ENCODE measurements at regions not wholly inside any gene's neighbourhood (a gene's known extent, or its start where the extent isn't known, plus 50 kb on each side); places are given as distances from the start of the nearest gene placed in this dataset.

DNA sequence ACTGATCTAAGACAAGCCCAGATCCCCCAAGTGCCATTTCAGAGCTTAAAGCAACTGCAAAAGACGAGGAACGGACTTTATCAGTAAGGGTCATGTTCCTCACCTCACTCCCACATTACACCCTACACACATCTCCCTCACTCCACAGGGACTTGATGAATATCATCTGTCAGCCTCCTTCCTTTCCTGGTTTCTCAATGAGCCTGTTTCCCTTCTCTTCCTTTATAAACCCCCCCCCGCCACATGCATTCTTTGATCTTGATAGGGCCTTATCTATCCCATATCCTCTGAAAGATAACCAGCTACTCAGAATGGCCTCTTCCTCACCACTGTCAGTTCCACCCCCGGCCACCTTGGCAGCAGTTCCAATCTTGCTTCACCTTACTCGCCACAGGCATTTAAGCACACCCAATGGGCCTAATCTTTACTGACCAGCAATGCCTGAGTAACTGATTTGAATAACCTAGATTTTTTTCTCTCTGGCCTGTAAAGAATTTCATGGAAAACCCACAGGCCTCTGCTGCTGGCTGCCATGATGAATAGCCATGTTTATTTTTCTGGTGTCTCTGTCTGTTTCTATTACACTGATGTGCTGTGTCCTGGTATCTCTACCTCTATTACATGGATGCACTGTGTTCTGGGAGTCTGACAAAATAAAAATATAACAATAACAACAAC lies 138.7 kb downstream of the PHLDA1 start:
- TF ChIP-seq, protein P1, sequence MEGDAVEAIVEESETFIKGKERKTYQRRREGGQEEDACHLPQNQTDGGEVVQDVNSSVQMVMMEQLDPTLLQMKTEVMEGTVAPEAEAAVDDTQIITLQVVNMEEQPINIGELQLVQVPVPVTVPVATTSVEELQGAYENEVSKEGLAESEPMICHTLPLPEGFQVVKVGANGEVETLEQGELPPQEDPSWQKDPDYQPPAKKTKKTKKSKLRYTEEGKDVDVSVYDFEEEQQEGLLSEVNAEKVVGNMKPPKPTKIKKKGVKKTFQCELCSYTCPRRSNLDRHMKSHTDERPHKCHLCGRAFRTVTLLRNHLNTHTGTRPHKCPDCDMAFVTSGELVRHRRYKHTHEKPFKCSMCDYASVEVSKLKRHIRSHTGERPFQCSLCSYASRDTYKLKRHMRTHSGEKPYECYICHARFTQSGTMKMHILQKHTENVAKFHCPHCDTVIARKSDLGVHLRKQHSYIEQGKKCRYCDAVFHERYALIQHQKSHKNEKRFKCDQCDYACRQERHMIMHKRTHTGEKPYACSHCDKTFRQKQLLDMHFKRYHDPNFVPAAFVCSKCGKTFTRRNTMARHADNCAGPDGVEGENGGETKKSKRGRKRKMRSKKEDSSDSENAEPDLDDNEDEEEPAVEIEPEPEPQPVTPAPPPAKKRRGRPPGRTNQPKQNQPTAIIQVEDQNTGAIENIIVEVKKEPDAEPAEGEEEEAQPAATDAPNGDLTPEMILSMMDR (IDR thresholded peaks at IDR 0.05; ENCODE audit: low read depth, low read length, missing input control) = no peak
- TF ChIP-seq, protein P2, sequence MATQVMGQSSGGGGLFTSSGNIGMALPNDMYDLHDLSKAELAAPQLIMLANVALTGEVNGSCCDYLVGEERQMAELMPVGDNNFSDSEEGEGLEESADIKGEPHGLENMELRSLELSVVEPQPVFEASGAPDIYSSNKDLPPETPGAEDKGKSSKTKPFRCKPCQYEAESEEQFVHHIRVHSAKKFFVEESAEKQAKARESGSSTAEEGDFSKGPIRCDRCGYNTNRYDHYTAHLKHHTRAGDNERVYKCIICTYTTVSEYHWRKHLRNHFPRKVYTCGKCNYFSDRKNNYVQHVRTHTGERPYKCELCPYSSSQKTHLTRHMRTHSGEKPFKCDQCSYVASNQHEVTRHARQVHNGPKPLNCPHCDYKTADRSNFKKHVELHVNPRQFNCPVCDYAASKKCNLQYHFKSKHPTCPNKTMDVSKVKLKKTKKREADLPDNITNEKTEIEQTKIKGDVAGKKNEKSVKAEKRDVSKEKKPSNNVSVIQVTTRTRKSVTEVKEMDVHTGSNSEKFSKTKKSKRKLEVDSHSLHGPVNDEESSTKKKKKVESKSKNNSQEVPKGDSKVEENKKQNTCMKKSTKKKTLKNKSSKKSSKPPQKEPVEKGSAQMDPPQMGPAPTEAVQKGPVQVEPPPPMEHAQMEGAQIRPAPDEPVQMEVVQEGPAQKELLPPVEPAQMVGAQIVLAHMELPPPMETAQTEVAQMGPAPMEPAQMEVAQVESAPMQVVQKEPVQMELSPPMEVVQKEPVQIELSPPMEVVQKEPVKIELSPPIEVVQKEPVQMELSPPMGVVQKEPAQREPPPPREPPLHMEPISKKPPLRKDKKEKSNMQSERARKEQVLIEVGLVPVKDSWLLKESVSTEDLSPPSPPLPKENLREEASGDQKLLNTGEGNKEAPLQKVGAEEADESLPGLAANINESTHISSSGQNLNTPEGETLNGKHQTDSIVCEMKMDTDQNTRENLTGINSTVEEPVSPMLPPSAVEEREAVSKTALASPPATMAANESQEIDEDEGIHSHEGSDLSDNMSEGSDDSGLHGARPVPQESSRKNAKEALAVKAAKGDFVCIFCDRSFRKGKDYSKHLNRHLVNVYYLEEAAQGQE (IDR thresholded peaks at IDR 0.05) = no peak
- TF ChIP-seq TAF1 (conservative IDR thresholded peaks at IDR 0.05) = no peak
- no peak for TF ChIP-seq RXRA (IDR thresholded peaks at IDR 0.05)
- no peak for TF ChIP-seq YY1 (IDR thresholded peaks at IDR 0.05)
- TF ChIP-seq, protein P3, sequence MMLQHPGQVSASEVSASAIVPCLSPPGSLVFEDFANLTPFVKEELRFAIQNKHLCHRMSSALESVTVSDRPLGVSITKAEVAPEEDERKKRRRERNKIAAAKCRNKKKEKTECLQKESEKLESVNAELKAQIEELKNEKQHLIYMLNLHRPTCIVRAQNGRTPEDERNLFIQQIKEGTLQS (IDR thresholded peaks at IDR 0.05) = no peak
- TF ChIP-seq, protein P4, sequence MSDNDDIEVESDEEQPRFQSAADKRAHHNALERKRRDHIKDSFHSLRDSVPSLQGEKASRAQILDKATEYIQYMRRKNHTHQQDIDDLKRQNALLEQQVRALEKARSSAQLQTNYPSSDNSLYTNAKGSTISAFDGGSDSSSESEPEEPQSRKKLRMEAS (IDR thresholded peaks at IDR 0.05) = no peak
- no peak for TF ChIP-seq NR2F2 (IDR thresholded peaks at IDR 0.05)
- no peak for TF ChIP-seq GABPA (IDR thresholded peaks at IDR 0.05 in 1 of 2, conservative IDR thresholded peaks at IDR 0.05 in 1 of 2)
- TF ChIP-seq HNF4G (IDR thresholded peaks at IDR 0.05) = no peak
- TF ChIP-seq EGR1 (IDR thresholded peaks at IDR 0.05; ENCODE audit: low read depth in 2 of 2) = no peak
- no peak for TF ChIP-seq FOXA1 (IDR thresholded peaks at IDR 0.05)
- no peak for TF ChIP-seq RAD21 (IDR thresholded peaks at IDR 0.05)
- TF ChIP-seq, protein P5, sequence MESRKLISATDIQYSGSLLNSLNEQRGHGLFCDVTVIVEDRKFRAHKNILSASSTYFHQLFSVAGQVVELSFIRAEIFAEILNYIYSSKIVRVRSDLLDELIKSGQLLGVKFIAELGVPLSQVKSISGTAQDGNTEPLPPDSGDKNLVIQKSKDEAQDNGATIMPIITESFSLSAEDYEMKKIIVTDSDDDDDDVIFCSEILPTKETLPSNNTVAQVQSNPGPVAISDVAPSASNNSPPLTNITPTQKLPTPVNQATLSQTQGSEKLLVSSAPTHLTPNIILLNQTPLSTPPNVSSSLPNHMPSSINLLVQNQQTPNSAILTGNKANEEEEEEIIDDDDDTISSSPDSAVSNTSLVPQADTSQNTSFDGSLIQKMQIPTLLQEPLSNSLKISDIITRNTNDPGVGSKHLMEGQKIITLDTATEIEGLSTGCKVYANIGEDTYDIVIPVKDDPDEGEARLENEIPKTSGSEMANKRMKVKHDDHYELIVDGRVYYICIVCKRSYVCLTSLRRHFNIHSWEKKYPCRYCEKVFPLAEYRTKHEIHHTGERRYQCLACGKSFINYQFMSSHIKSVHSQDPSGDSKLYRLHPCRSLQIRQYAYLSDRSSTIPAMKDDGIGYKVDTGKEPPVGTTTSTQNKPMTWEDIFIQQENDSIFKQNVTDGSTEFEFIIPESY (IDR thresholded peaks at IDR 0.05) = no peak

All from liver (tissue), 3 donors.